HCT116 (cell line): ENCODE measurements at regions not wholly inside any gene's neighbourhood (a gene's known extent, or its start where the extent isn't known, plus 50 kb on each side); places are given as distances from the start of the nearest gene placed in this dataset.
"Not testable (repeated sequence)": the region's sequence is repeated elsewhere in the genome, so short reads cannot be mapped to it uniquely, and the experiment has no call there.

Experiments
- ATAC-seq: fragments of 200-7000 bp; cut with Tn5 transposase; 2 replicates; pipeline ENCODE4 v1.9.1; 2020; ENCODE audit warnings: mild to moderate bottlenecking, moderate library complexity
- BruUV-seq: library from RNA; stranded (reverse); fragments of 400-500 nt; replicated peaks from 2 replicates; lab custom pipeline; 2021; lab: Mats Ljungman, UMichigan
- CTCF ChIA-PET: fragments of 300-600 bp; sonication (Branson Sonifier 250); formaldehyde crosslinking; loops from one replicate; lab custom pipeline; 2021; ENCODE audit warnings: antibody characterized with exemption; lab: Charles Lee
- POLR2A ChIA-PET: fragments of 300-600, 350-600 bp; sonication (Branson Sonifier 250); formaldehyde crosslinking; loops from one replicate; lab custom pipeline; 2021; ENCODE audit warnings: antibody characterized with exemption; lab: Charles Lee
- RAD21 ChIA-PET, 2 experiments: fragments of 300-600 bp; sonication (Branson Sonifier 250); formaldehyde crosslinking; loops; one replicate each; lab custom pipeline; 2023; ENCODE audit warnings: low total read pairs in 2 of 2; ENCODE audit not compliant: uncharacterized antibody in 2 of 2, unreplicated experiment in 2 of 2, low non-redundant PET in 1 of 2; lab: Charles Lee
- DNase-seq: peaks from one replicate; pipeline ENCODE4 v3.0.0-alpha.2; 2010; ENCODE audit warnings: low read depth, low spot score
- H2AFZ ChIP-seq: fragments of 200-600 bp; shearing (Covaris generic), sonication (generic); 2 replicates; pipeline ENCODE4 v1.6.1; 2017; ENCODE audit warnings: low read depth, mixed run types, mixed read lengths, antibody characterized with exemption, low read length; ENCODE audit not compliant: poor library complexity, severe bottlenecking
- H3K27ac ChIP-seq: 2 replicates; pipeline ENCODE4 v1.5.1; 2012; ENCODE audit warnings: low read depth, low read length
- H3K27me3 ChIP-seq: fragments of 200-600 bp; sonication (generic); 2 replicates; pipeline ENCODE4 v1.6.1; 2016; ENCODE audit warnings: mixed run types, low read length, mixed read lengths; ENCODE audit not compliant: insufficient read depth
- H3K36me3 ChIP-seq, 2 experiments: fragments of 200-500 bp in 1 of 2; fragments of 200-600 bp in 1 of 2; sonication (Bioruptor generic) in 1 of 2; sonication (generic) in 1 of 2; 2 replicates each; pipeline versions ENCODE4 v1.5.1 to v1.6.1; 2014 to 2016; ENCODE audit warnings: low read length in 2 of 2, inconsistent platforms in 1 of 2, mixed read lengths in 1 of 2, mixed run types in 1 of 2; ENCODE audit not compliant: insufficient read depth in 2 of 2, control insufficient read depth in 1 of 2
- H3K4me1 ChIP-seq, 2 experiments: fragments of 200-600 bp in 1 of 2; sonication (generic) in 1 of 2; 2 replicates each; pipeline versions ENCODE4 v1.5.1 to v1.6.1; 2012 to 2017; ENCODE audit warnings: low read length in 2 of 2, inconsistent platforms in 1 of 2, mild to moderate bottlenecking in 1 of 2, mixed read lengths in 1 of 2, mixed run types in 1 of 2, moderate library complexity in 1 of 2; ENCODE audit not compliant: insufficient read depth in 2 of 2, control insufficient read depth in 1 of 2
- H3K4me2 ChIP-seq: fragments of 200-600 bp; sonication (generic); 2 replicates; pipeline ENCODE4 v1.6.1; 2017; ENCODE audit warnings: mixed run types, low read length, mixed read lengths
- H3K4me3 ChIP-seq, 2 experiments: fragments of 200-600 bp in 1 of 2; sonication (generic) in 1 of 2; replicated peaks in 1 of 2; 2 replicates each; pipeline ENCODE4 v1.5.1; 2011 to 2016; ENCODE audit warnings: low read length in 2 of 2, control low read depth in 1 of 2, low read depth in 1 of 2, mild to moderate bottlenecking in 1 of 2, mixed read lengths in 1 of 2, mixed run types in 1 of 2
- H3K79me2 ChIP-seq: fragments of 200-600 bp; sonication (generic); 2 replicates; pipeline ENCODE4 v1.6.1; 2017; ENCODE audit warnings: mild to moderate bottlenecking, mixed run types, low read length, moderate library complexity, mixed read lengths; ENCODE audit not compliant: insufficient read depth
- H3K9ac ChIP-seq: fragments of 200-600 bp; sonication (generic); 2 replicates; pipeline ENCODE4 v1.6.1; 2016; ENCODE audit warnings: low read length, mixed read lengths
- H3K9me2 ChIP-seq: fragments of 200-600 bp; sonication (generic), shearing (Covaris generic); 2 replicates; pipeline ENCODE4 v1.6.1; 2017; ENCODE audit warnings: mixed run types, mild to moderate bottlenecking, moderate library complexity; ENCODE audit not compliant: insufficient read depth
- H3K9me3 ChIP-seq, 2 experiments: fragments of 200-500 bp in 1 of 2; fragments of 200-600 bp in 1 of 2; sonication (Bioruptor generic) in 1 of 2; sonication (generic) in 1 of 2; 2 replicates each; pipeline ENCODE4 v1.6.1; 2014 to 2017; ENCODE audit warnings: low read length in 2 of 2, mixed read lengths in 2 of 2, inconsistent platforms in 1 of 2, low read depth in 1 of 2, mild to moderate bottlenecking in 1 of 2, mixed run types in 1 of 2, moderate library complexity in 1 of 2; ENCODE audit not compliant: control insufficient read depth in 1 of 2, insufficient read depth in 1 of 2
- H4K20me1 ChIP-seq: fragments of 200-600 bp; sonication (generic), shearing (Covaris generic); 2 replicates; pipeline ENCODE4 v1.6.1; 2017; ENCODE audit warnings: mixed run types, mild to moderate bottlenecking, moderate library complexity; ENCODE audit not compliant: insufficient read depth
- ATF3 ChIP-seq: IDR thresholded peaks from 2 replicates; pipeline ENCODE4 v1.6.1; 2012
- CBX3 ChIP-seq: IDR thresholded peaks from 2 replicates; pipeline ENCODE4 v1.6.1; 2012; ENCODE audit warnings: low read depth
- CEBPB ChIP-seq: IDR thresholded peaks from 2 replicates; pipeline ENCODE4 v1.6.1; 2012; ENCODE audit warnings: low read depth
- CTCF ChIP-seq, 3 experiments: fragments of 200-600 bp in 1 of 3; sonication (generic) in 1 of 3; IDR thresholded peaks in 2 of 3; conservative IDR thresholded peaks in 1 of 3; 2 replicates each; pipeline ENCODE4 v1.5.1; 2012 to 2017; ENCODE audit warnings: low read depth in 2 of 3, low read length in 2 of 3, antibody characterized with exemption in 1 of 3, borderline replicate concordance in 1 of 3, control low read depth in 1 of 3, mild to moderate bottlenecking in 1 of 3, mixed read lengths in 1 of 3, mixed run types in 1 of 3, moderate library complexity in 1 of 3; ENCODE audit not compliant: insufficient read depth in 1 of 3
- EGR1 ChIP-seq: IDR thresholded peaks from 2 replicates; pipeline ENCODE4 v1.6.1; 2012; ENCODE audit warnings: low read depth
- ELF1 ChIP-seq: IDR thresholded peaks from 2 replicates; pipeline ENCODE4 v1.6.1; 2012; ENCODE audit warnings: low read depth, borderline replicate concordance
- EZH2phosphoT487 ChIP-seq: fragments of 200-600 bp; IDR thresholded peaks from 2 replicates; pipeline ENCODE4 v1.6.1; 2018; ENCODE audit warnings: antibody characterized with exemption, borderline replicate concordance
- FOSL1 ChIP-seq: IDR thresholded peaks from 2 replicates; pipeline ENCODE4 v1.6.1; 2012; ENCODE audit warnings: low read depth
- JUND ChIP-seq: IDR thresholded peaks from 2 replicates; pipeline ENCODE4 v1.6.1; 2012
- POLR2AphosphoS5 ChIP-seq: IDR thresholded peaks from 2 replicates; pipeline ENCODE4 v1.6.1; 2011; ENCODE audit warnings: mild to moderate bottlenecking, low read depth, low read length, moderate library complexity
- RAD21 ChIP-seq: IDR thresholded peaks from 2 replicates; pipeline ENCODE4 v1.6.1; 2012; ENCODE audit warnings: low read depth, mild to moderate bottlenecking
- SIN3A ChIP-seq: IDR thresholded peaks from 2 replicates; pipeline ENCODE4 v1.6.1; 2012; ENCODE audit warnings: low read depth
- TCF7L2 ChIP-seq: IDR thresholded peaks from 2 replicates; pipeline ENCODE4 v1.7.0; 2011; ENCODE audit warnings: borderline replicate concordance, inconsistent platforms; ENCODE audit not compliant: insufficient read depth, insufficient read length; ENCODE audit errors: extremely low read depth
- YY1 ChIP-seq: IDR thresholded peaks from 2 replicates; pipeline ENCODE4 v1.6.1; 2011; ENCODE audit warnings: low read length, low read depth, moderate library complexity, mild to moderate bottlenecking; ENCODE audit not compliant: insufficient replicate concordance; ENCODE audit errors: extremely low read depth
- ZFX ChIP-seq: fragments of 450-650 bp; IDR thresholded peaks from 2 replicates; pipeline ENCODE4 v1.6.1; 2017
- intact Hi-C: fragments of 100-400 bp; cut with micrococcal nuclease; formaldehyde crosslinking; loops from 2 replicates; pipeline ENCODE4 v1.10.0; 2022

- TF ChIP-seq POLR2AphosphoS5 (no peak), ATF3 (no peak), CEBPB (no peak), SIN3A (no peak), TCF7L2 (no peak), YY1 (no peak), EZH2phosphoT487 (no peak), RAD21 (no peak), ZFX (no peak), FOSL1 (no peak), CTCF (IDR thresholded peaks at IDR 0.05 in 2 of 3, conservative IDR thresholded peaks at IDR 0.05 in 1 of 3; ENCODE audit: borderline replicate concordance in 1 of 3, insufficient read depth in 1 of 3, low read depth in 2 of 3, low read length in 2 of 3) (no peak), ELF1 (no peak), JUND (no peak), EGR1 (no peak), CBX3 (no peak)
- Histone ChIP-seq H4K20me1 (no peaks in the 10 kb centered on the region), H3K9ac (no peak overlapping the region), H3K4me3 (no peak overlapping the region), H3K79me2 (no peaks in the 10 kb centered on the region), H3K9me2 (no peaks in the 10 kb centered on the region), H2AFZ (no peak overlapping the region), H3K4me2 (no peak overlapping the region), H3K4me1 (no peaks in the 10 kb centered on the region), H3K27me3 (peaks cover 34% of the 10 kb centered on the region), H3K36me3 (no peaks in the 10 kb centered on the region), H3K9me3 (no peaks in the 10 kb centered on the region), H3K27ac (no peak overlapping the region)
- ATAC-seq (no peak), DNase-seq (no peak)
- POLR2A ChIA-PET, result no interaction called here
- CTCF ChIA-PET, result interaction anchor here (4.0 kb wide), 1 partner anchor 8 kb away, joined by 22 read pairs; no protein-coding TSS in a partner anchor
- no TSS peak for BruUV-seq
- RAD21 ChIA-PET, result no interaction called here
- intact Hi-C loops, result no loop called here
These were observed 101.6 kb upstream of the MPHOSPH6 start for GRCh38 chr16:82271636-82272035.

GRCh38 chr16:82267675-82268074, 97.7 kb upstream of the MPHOSPH6 start:
- BruUV-seq, H3K9me2 ChIP-seq, ATAC-seq, intact Hi-C loops, H3K79me2 ChIP-seq, H3K4me3 ChIP-seq, H3K4me1 ChIP-seq, H3K9ac ChIP-seq, CTCF ChIA-PET, POLR2A ChIA-PET, H3K27ac ChIP-seq, H3K36me3 ChIP-seq, H4K20me1 ChIP-seq, RAD21 ChIA-PET, DNase-seq, H3K4me2 ChIP-seq, H3K9me3 ChIP-seq, H2AFZ ChIP-seq: not testable (repeated sequence)
- H3K27me3 ChIP-seq, result peaks cover 55% of the 10 kb centered on the region
